ENCODE measurements at regions not wholly inside any gene's neighbourhood (a gene's known extent, or its start where the extent isn't known, plus 50 kb on each side); places are given as distances from the start of the nearest gene placed in this dataset.

DNA sequence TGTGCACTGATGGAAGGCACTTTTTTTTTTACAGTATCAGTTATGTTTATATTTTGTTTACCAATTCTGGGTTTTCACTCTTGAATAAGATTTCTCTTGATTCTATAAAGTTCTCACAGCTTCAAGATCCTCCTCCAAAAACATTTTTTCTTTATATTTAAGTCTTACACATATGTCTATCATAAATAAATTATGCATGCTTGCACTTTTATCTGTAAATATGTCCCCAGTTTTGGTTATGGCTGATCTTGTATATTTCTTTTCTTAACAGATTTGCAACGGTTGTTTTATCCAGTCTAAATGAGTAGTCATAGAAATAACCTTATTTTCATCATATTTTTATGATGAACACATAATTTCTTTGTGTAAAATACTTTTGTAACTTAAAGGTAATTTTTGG, 1456.5 kb downstream of the MRPL39 start:
- TF ChIP-seq, protein P1, sequence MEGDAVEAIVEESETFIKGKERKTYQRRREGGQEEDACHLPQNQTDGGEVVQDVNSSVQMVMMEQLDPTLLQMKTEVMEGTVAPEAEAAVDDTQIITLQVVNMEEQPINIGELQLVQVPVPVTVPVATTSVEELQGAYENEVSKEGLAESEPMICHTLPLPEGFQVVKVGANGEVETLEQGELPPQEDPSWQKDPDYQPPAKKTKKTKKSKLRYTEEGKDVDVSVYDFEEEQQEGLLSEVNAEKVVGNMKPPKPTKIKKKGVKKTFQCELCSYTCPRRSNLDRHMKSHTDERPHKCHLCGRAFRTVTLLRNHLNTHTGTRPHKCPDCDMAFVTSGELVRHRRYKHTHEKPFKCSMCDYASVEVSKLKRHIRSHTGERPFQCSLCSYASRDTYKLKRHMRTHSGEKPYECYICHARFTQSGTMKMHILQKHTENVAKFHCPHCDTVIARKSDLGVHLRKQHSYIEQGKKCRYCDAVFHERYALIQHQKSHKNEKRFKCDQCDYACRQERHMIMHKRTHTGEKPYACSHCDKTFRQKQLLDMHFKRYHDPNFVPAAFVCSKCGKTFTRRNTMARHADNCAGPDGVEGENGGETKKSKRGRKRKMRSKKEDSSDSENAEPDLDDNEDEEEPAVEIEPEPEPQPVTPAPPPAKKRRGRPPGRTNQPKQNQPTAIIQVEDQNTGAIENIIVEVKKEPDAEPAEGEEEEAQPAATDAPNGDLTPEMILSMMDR (optimal IDR thresholded peaks at IDR 0.05 in 1 of 3, IDR thresholded peaks at IDR 0.05 in 1 of 3, conservative IDR thresholded peaks at IDR 0.05 in 1 of 3; ENCODE audit: extremely low read depth in 1 of 3, insufficient read depth in 2 of 3, low read length in 3 of 3), result no peak
- no peak for TF ChIP-seq EZH2 (IDR thresholded peaks at IDR 0.05; ENCODE audit: low read length)

All from keratinocyte (primary cell).